ENCODE measurements at regions not wholly inside any gene's neighbourhood (a gene's known extent, or its start where the extent isn't known, plus 50 kb on each side); places are given as distances from the start of the nearest gene placed in this dataset.

- Histone ChIP-seq H3K9ac (ENCODE audit: low read length) (no peak overlapping the region), H4K20me1 (ENCODE audit: insufficient read depth, low read length) (no peaks in the 10 kb centered on the region), H3K4me3 (ENCODE audit: low read depth, low read length, poor library complexity, severe bottlenecking) (no peak overlapping the region), H3K9me2 (ENCODE audit: low read depth, low read length) (no peaks in the 10 kb centered on the region), H3K79me2 (ENCODE audit: insufficient read depth, low read length) (no peaks in the 10 kb centered on the region), H2AFZ (ENCODE audit: low read length) (no peak overlapping the region), H3K36me3 (ENCODE audit: insufficient read depth, low read length) (no peaks in the 10 kb centered on the region), H3K4me2 (ENCODE audit: low read length) (no peak overlapping the region), H3K27ac (ENCODE audit: low read depth, low read length, poor library complexity, severe bottlenecking) (no peak overlapping the region), H3K27me3 (ENCODE audit: insufficient read depth, low read length) (no peaks in the 10 kb centered on the region), H3K9me3 (ENCODE audit: low read length) (no peaks in the 10 kb centered on the region), H3K4me1 (ENCODE audit: insufficient read depth, low read length, severe bottlenecking) (no peaks in the 10 kb centered on the region), H3F3A (ENCODE audit: insufficient read depth, low read length) (no peaks in the 10 kb centered on the region)
- TF ChIP-seq CTCF (IDR thresholded peaks at IDR 0.05; ENCODE audit: low read length) (no peak), EZH2 (IDR thresholded peaks at IDR 0.05; ENCODE audit: borderline replicate concordance, low read length) (no peak)
Measured at GRCh38 chr7:49151146-49151545, 226.8 kb downstream of the CDC14C start.

GRCh38 chr7:49158321-49158720 lies 234.0 kb downstream of the CDC14C start:
- TF ChIP-seq EZH2 (IDR thresholded peaks at IDR 0.05; ENCODE audit: borderline replicate concordance, low read length) (no peak), CTCF (IDR thresholded peaks at IDR 0.05; ENCODE audit: low read length) (no peak)
- H3K4me1 ChIP-seq (ENCODE audit: insufficient read depth, low read length, severe bottlenecking): no peaks in the 10 kb centered on the region
- H3K4me3 ChIP-seq (ENCODE audit: low read depth, low read length, poor library complexity, severe bottlenecking): no peak overlapping the region
- no peaks in the 10 kb centered on the region for H3F3A ChIP-seq (ENCODE audit: insufficient read depth, low read length)
- no peaks in the 10 kb centered on the region for H3K27me3 ChIP-seq (ENCODE audit: insufficient read depth, low read length)
- H3K9me2 ChIP-seq (ENCODE audit: low read depth, low read length): no peaks in the 10 kb centered on the region
- H3K9ac ChIP-seq (ENCODE audit: low read length): no peak overlapping the region
- no peak overlapping the region for H3K27ac ChIP-seq (ENCODE audit: low read depth, low read length, poor library complexity, severe bottlenecking)
- no peaks in the 10 kb centered on the region for H3K9me3 ChIP-seq (ENCODE audit: low read length)
- no peak overlapping the region for H3K4me2 ChIP-seq (ENCODE audit: low read length)
- H4K20me1 ChIP-seq (ENCODE audit: insufficient read depth, low read length): no peaks in the 10 kb centered on the region
- H3K36me3 ChIP-seq (ENCODE audit: insufficient read depth, low read length): no peaks in the 10 kb centered on the region
- no peaks in the 10 kb centered on the region for H3K79me2 ChIP-seq (ENCODE audit: insufficient read depth, low read length)
- no peak overlapping the region for H2AFZ ChIP-seq (ENCODE audit: low read length)

- Histone ChIP-seq H3K9ac (ENCODE audit: low read length) (no peak overlapping the region), H3K36me3 (ENCODE audit: insufficient read depth, low read length) (no peaks in the 10 kb centered on the region), H3K4me1 (ENCODE audit: insufficient read depth, low read length, severe bottlenecking) (no peaks in the 10 kb centered on the region), H3F3A (ENCODE audit: insufficient read depth, low read length) (no peaks in the 10 kb centered on the region), H3K27me3 (ENCODE audit: insufficient read depth, low read length) (no peaks in the 10 kb centered on the region), H3K9me3 (ENCODE audit: low read length) (no peaks in the 10 kb centered on the region), H3K27ac (ENCODE audit: low read depth, low read length, poor library complexity, severe bottlenecking) (no peak overlapping the region), H3K4me3 (ENCODE audit: low read depth, low read length, poor library complexity, severe bottlenecking) (no peak overlapping the region), H4K20me1 (ENCODE audit: insufficient read depth, low read length) (no peaks in the 10 kb centered on the region), H3K4me2 (ENCODE audit: low read length) (no peak overlapping the region), H2AFZ (ENCODE audit: low read length) (no peak overlapping the region), H3K9me2 (ENCODE audit: low read depth, low read length) (no peaks in the 10 kb centered on the region), H3K79me2 (ENCODE audit: insufficient read depth, low read length) (no peaks in the 10 kb centered on the region)
- no peak for TF ChIP-seq CTCF (IDR thresholded peaks at IDR 0.05; ENCODE audit: low read length)
- no peak for TF ChIP-seq EZH2 (IDR thresholded peaks at IDR 0.05; ENCODE audit: borderline replicate concordance, low read length)
Measured at GRCh38 chr7:49159536-49159935, 235.2 kb downstream of the CDC14C start.

Data from OCI-LY1 (cell line).